ENCODE measurements at regions not wholly inside any gene's neighbourhood (a gene's known extent, or its start where the extent isn't known, plus 50 kb on each side); places are given as distances from the start of the nearest gene placed in this dataset.
"Not testable (repeated sequence)": the region's sequence is repeated elsewhere in the genome, so short reads cannot be mapped to it uniquely, and the experiment has no call there.

DNA sequence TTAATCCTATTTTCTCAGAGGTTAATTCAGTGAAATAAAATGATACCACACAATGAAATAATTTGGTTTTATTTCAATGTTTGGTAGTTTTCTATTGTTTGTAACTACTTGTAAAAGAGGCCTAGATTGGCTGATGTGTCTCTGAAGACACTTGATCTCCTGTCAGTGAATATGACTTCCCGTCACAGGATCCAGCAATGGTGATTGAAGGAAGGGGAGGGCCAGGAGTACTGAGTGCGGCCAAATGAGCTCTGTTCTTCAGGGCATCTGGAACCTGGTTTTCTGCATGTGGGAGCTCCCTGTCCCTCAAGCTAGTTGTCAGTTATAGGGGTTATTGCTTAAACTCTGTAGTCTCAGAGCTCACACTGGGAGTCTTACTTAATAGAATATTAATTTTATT, 86.5 kb upstream of the OTUD4 start:
- DNase-seq, result no peak
- no peaks in the 10 kb centered on the region for H3K9me3 ChIP-seq
- TF ChIP-seq, protein P1, sequence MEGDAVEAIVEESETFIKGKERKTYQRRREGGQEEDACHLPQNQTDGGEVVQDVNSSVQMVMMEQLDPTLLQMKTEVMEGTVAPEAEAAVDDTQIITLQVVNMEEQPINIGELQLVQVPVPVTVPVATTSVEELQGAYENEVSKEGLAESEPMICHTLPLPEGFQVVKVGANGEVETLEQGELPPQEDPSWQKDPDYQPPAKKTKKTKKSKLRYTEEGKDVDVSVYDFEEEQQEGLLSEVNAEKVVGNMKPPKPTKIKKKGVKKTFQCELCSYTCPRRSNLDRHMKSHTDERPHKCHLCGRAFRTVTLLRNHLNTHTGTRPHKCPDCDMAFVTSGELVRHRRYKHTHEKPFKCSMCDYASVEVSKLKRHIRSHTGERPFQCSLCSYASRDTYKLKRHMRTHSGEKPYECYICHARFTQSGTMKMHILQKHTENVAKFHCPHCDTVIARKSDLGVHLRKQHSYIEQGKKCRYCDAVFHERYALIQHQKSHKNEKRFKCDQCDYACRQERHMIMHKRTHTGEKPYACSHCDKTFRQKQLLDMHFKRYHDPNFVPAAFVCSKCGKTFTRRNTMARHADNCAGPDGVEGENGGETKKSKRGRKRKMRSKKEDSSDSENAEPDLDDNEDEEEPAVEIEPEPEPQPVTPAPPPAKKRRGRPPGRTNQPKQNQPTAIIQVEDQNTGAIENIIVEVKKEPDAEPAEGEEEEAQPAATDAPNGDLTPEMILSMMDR (IDR thresholded peaks at IDR 0.05), result no peak
- TF ChIP-seq POLR2A (IDR thresholded peaks at IDR 0.05), result no peak
- intact Hi-C loops (cut with DNase I; ENCODE audit: low total_unique reads), result no loop called here
- H3K36me3 ChIP-seq, result no peaks in the 10 kb centered on the region
- no peaks in the 10 kb centered on the region for H3K27me3 ChIP-seq
- no peaks in the 10 kb centered on the region for H3K4me1 ChIP-seq
- no peak overlapping the region for H3K27ac ChIP-seq
- no peak overlapping the region for H3K4me3 ChIP-seq

GRCh38 chr4:145260091-145260490, 79.7 kb upstream of the OTUD4 start:
- Histone ChIP-seq H3K27ac (no peak overlapping the region), H3K9me3 (peaks cover 0 to 5% of the 10 kb centered on the region in 2 donors), H3K27me3 (no peaks in the 10 kb centered on the region), H3K4me1 (no peaks in the 10 kb centered on the region), H3K4me3 (no peak overlapping the region), H3K36me3 (no peaks in the 10 kb centered on the region)
- DNase-seq, result no peak
- TF ChIP-seq POLR2A (IDR thresholded peaks at IDR 0.05), result no peak
- TF ChIP-seq, protein P1 (IDR thresholded peaks at IDR 0.05), result no peak
- intact Hi-C loops (cut with DNase I; ENCODE audit: low total_unique reads), result no loop called here

- not testable (repeated sequence) for H3K9me3 ChIP-seq, H3K4me3 ChIP-seq
Measured at GRCh38 chr4:145255311-145255710, 74.9 kb upstream of the OTUD4 start.

GRCh38 chr4:145252190-145252589, 71.8 kb upstream of the OTUD4 start:
- Histone ChIP-seq H3K9me3 (no peaks in the 10 kb centered on the region), H3K27me3 (no peaks in the 10 kb centered on the region), H3K4me3 (no peak overlapping the region), H3K27ac (no peak overlapping the region), H3K4me1 (no peaks in the 10 kb centered on the region), H3K36me3 (no peaks in the 10 kb centered on the region)
- intact Hi-C loops (cut with DNase I; ENCODE audit: low total_unique reads), result no loop called here
- DNase-seq, result no peak
- TF ChIP-seq, protein P1 (IDR thresholded peaks at IDR 0.05), result no peak
- TF ChIP-seq POLR2A (IDR thresholded peaks at IDR 0.05), result no peak

More at GRCh38 chr4:145255311-145255710, 74.9 kb upstream of the OTUD4 start:
- H3K27ac ChIP-seq; DNase-seq; H3K4me1 ChIP-seq; H3K27me3 ChIP-seq; H3K36me3 ChIP-seq; intact Hi-C loops (cut with DNase I; ENCODE audit: low total_unique reads): not testable (repeated sequence)

DNA sequence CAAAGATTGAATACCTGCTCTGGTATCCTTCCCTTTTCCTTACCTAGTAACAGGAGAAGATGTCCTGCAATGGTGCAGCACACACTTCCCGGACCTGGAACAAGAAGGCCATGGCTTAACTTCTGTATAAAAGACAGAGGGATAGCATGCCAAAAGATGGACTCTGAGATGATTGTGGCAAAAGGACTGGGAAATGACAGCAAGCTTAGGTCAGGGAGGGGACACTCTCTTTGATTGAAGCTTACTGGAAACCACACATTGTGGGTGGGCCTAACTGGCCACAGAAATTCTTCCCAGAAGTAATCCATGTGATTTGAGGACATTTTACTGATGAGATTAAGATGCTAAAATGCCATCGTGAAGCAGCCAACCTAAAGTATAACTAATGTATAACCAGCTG, 71.0 kb upstream of the OTUD4 start:
- no peak overlapping the region for H3K4me3 ChIP-seq
- intact Hi-C loops (cut with DNase I; ENCODE audit: low total_unique reads), result no loop called here
- no peaks in the 10 kb centered on the region for H3K27me3 ChIP-seq
- H3K9me3 ChIP-seq, result no peaks in the 10 kb centered on the region
- TF ChIP-seq, protein P1 (IDR thresholded peaks at IDR 0.05), result no peak
- TF ChIP-seq POLR2A (IDR thresholded peaks at IDR 0.05), result no peak
- DNase-seq, result no peak
- H3K36me3 ChIP-seq, result no peaks in the 10 kb centered on the region
- H3K4me1 ChIP-seq, result no peaks in the 10 kb centered on the region
- H3K27ac ChIP-seq, result no peak overlapping the region

- no peaks in the 10 kb centered on the region for H3K9me3 ChIP-seq
- no peak for TF ChIP-seq POLR2A (IDR thresholded peaks at IDR 0.05)
- TF ChIP-seq, protein P1 (IDR thresholded peaks at IDR 0.05), result no peak
- intact Hi-C loops (cut with DNase I; ENCODE audit: low total_unique reads), result no loop called here
- no peak overlapping the region for H3K4me3 ChIP-seq
- H3K36me3 ChIP-seq, result no peaks in the 10 kb centered on the region
- DNase-seq, result no peak
- no peaks in the 10 kb centered on the region for H3K27me3 ChIP-seq
- H3K27ac ChIP-seq, result no peak overlapping the region
- H3K4me1 ChIP-seq, result no peaks in the 10 kb centered on the region
Measured at GRCh38 chr4:145248971-145249370, 68.6 kb upstream of the OTUD4 start.
